Neural cell (in vitro differentiated cells): ENCODE measurements at regions not wholly inside any gene's neighbourhood (a gene's known extent, or its start where the extent isn't known, plus 50 kb on each side); places are given as distances from the start of the nearest gene placed in this dataset.

Experiments
- CTCF ChIP-seq: fragments of 450-650 bp; IDR thresholded peaks from 2 replicates; pipeline ENCODE4 v1.5.1; 2014; ENCODE audit warnings: antibody characterized with exemption, mild to moderate bottlenecking, moderate library complexity; ENCODE audit not compliant: poor library complexity, severe bottlenecking
- EZH2 ChIP-seq: fragments of 200-600, 300-800 bp; shearing (Covaris generic), sonication (generic); IDR thresholded peaks from 2 replicates; pipeline ENCODE4 v1.6.1; 2014; ENCODE audit warnings: antibody characterized with exemption, low read length, borderline replicate concordance, mild to moderate bottlenecking; ENCODE audit not compliant: insufficient read depth, poor library complexity, severe bottlenecking
- SMC3 ChIP-seq: fragments of 450-650 bp; conservative IDR thresholded peaks from 2 replicates; pipeline ENCODE4 v1.6.1; 2014; ENCODE audit warnings: antibody characterized with exemption, mild to moderate bottlenecking, moderate library complexity; ENCODE audit not compliant: poor library complexity
- TAF1 ChIP-seq: IDR thresholded peaks from 2 replicates; pipeline ENCODE4 v1.6.1; 2012; ENCODE audit warnings: low read depth

GRCh38 chr13:44649834-44650233 lies 73.7 kb upstream of the TSC22D1 start:
- no peak for TF ChIP-seq CTCF
- no peak for TF ChIP-seq TAF1
- TF ChIP-seq SMC3 = no peak
- no peak for TF ChIP-seq EZH2
